ENCODE measurements at regions not wholly inside any gene's neighbourhood (a gene's known extent, or its start where the extent isn't known, plus 50 kb on each side); places are given as distances from the start of the nearest gene placed in this dataset.
"Not testable (repeated sequence)": the region's sequence is repeated elsewhere in the genome, so short reads cannot be mapped to it uniquely, and the experiment has no call there.

DNA sequence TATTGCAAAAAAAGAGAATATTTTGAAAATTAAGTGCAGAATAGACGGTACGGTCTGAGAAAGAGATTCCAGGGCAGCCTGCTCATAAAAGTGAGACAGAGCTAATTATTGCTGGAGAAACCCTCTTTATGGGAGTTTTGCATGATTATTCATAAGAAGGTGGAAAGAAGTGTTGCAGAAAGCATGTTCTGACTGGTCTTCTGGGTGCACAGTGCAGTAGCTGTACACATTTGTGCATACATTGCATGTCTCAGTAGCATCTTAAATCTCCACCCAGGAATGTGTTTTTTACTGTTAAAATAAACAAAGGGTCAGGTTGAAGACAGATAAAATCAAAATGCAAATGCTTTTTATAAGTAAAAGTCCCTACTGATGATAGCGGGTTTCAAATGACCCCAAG is 1813.6 kb upstream of the DEFB115 start:
- no peak overlapping the region for H3K27ac ChIP-seq (ENCODE audit: low read depth, low read length)
- POLR2A ChIA-PET: no interaction called here
- H3K4me3 Mint-ChIP-seq: peak overlapping the region in 1 of 10 donors; percentile 45

DNA sequence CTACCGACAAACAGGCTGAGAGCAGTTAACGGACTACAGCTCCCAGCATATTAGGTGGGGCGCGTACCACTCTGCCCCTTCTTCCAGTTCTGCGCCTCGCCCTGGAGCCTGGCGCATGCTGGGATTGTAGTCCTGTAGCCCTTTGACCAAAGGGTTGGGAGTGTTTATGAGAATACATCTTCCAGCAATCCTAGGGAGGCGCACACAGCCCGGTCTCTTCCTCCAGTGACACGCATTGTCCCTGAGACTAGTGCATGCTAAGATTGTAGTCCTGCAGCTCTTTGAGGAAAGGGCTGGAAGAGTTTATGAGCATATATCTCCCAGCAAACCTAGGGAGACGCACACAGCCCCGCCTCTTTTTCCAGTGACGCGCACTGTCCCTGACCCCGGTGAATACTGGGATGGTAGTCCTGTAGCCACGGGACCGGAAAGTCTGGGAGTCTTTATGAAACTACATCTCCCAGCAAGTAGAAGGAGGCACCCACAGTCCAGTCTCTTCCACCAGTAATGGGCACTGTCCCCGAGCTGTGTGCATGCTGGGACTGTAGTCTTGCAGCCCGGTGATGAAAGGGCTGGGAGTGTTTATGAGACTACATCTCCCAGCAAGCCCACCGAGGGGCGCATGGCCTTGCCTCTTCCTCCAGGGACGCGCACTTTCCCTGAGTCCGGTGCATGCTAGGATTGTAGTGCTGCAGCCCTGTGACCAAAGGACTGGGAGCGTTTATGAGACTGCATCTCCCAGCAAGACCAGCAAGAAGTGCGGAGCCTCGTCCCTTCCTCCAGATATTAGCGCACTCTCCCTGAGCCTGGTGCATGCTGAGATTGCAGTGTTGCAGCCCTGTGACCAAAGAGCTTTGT is 1812.2 kb upstream of the DEFB115 start:
- H3K4me1 ChIP-seq (ENCODE audit: control insufficient read depth in 2 of 2, insufficient read depth in 2 of 2, low read length in 2 of 2); H3K27me3 ChIP-seq (ENCODE audit: control insufficient read depth in 2 of 2, insufficient read depth in 2 of 2, low read length in 2 of 2); H3K4me3 ChIP-seq (ENCODE audit: low read length); H3K36me3 ChIP-seq (ENCODE audit: control insufficient read depth in 2 of 3, insufficient read depth in 3 of 3, low read length in 3 of 3); H3K9me3 ChIP-seq (ENCODE audit: control insufficient read depth in 2 of 3, low read length in 3 of 3); CTCF ChIA-PET; H3K27ac ChIP-seq (ENCODE audit: low read depth, low read length); H3K36me3 Mint-ChIP-seq; POLR2A ChIA-PET: not testable (repeated sequence)
- H3K4me1 Mint-ChIP-seq: peaks cover 0 to 21% (median 0%) of the 10 kb centered on the region in 7 donors
- DNase-seq: peak in 6 of 9 donors; percentile 7 to 58 (median 36)
- peaks cover 0 to 30% (median 16%) of the 10 kb centered on the region in 5 donors for H3K27me3 Mint-ChIP-seq
- peak overlapping the region in 7 of 10 donors; percentile 10 to 91 (median 65) for H3K4me3 Mint-ChIP-seq
- peak overlapping the region in 3 of 9 donors; percentile 4 to 28 (median 9) for H3K27ac Mint-ChIP-seq
- ATAC-seq: peak; percentile 81
- peaks cover 0 to 11% (median 0%) of the 10 kb centered on the region in 11 donors for H3K9me3 Mint-ChIP-seq
- intact Hi-C loops (cut with micrococcal nuclease): loop anchor here in 1 of 2 donors (1.0 kb wide), 1 partner anchor 52 kb away; no protein-coding TSS in a partner anchor

More for the DNA sequence above, 1813.6 kb upstream of the DEFB115 start:
- Mint-ChIP-seq H3K9me3 (peaks cover 0 to 9% (median 0%) of the 10 kb centered on the region in 11 donors), H3K27me3 (peaks cover 0 to 30% (median 16%) of the 10 kb centered on the region in 5 donors), H3K27ac (no peak overlapping the region), H3K36me3 (no peaks in the 10 kb centered on the region), H3K4me1 (peaks cover 0 to 21% (median 0%) of the 10 kb centered on the region in 7 donors)
- no peaks in the 10 kb centered on the region for H3K4me1 ChIP-seq (ENCODE audit: control insufficient read depth in 2 of 2, insufficient read depth in 2 of 2, low read length in 2 of 2)
- H3K9me3 ChIP-seq (ENCODE audit: control insufficient read depth in 2 of 3, low read length in 3 of 3): peaks cover 0 to 2% (median 0%) of the 10 kb centered on the region in 3 experiments
- no peak overlapping the region for H3K4me3 ChIP-seq (ENCODE audit: low read length)
- intact Hi-C loops (cut with micrococcal nuclease): no loop called here
- CTCF ChIA-PET: no interaction called here
- ATAC-seq (no peak), DNase-seq (no peak)
- H3K27me3 ChIP-seq (ENCODE audit: control insufficient read depth in 2 of 2, insufficient read depth in 2 of 2, low read length in 2 of 2): no peaks in the 10 kb centered on the region
- no peaks in the 10 kb centered on the region for H3K36me3 ChIP-seq (ENCODE audit: control insufficient read depth in 2 of 3, insufficient read depth in 3 of 3, low read length in 3 of 3)

- peaks cover 0 to 21% (median 0%) of the 10 kb centered on the region in 7 donors for H3K4me1 Mint-ChIP-seq
- ATAC-seq; H3K36me3 ChIP-seq (ENCODE audit: control insufficient read depth in 2 of 3, insufficient read depth in 3 of 3, low read length in 3 of 3); H3K27me3 ChIP-seq (ENCODE audit: control insufficient read depth in 2 of 2, insufficient read depth in 2 of 2, low read length in 2 of 2); H3K4me3 ChIP-seq (ENCODE audit: low read length); H3K36me3 Mint-ChIP-seq; H3K9me3 ChIP-seq (ENCODE audit: control insufficient read depth in 2 of 3, low read length in 3 of 3); intact Hi-C loops (cut with micrococcal nuclease); H3K27ac Mint-ChIP-seq; H3K27ac ChIP-seq (ENCODE audit: low read depth, low read length); POLR2A ChIA-PET; H3K4me1 ChIP-seq (ENCODE audit: control insufficient read depth in 2 of 2, insufficient read depth in 2 of 2, low read length in 2 of 2); DNase-seq: not testable (repeated sequence)
- peak overlapping the region in 3 of 10 donors; percentile 65 to 84 (median 69) for H3K4me3 Mint-ChIP-seq
- H3K27me3 Mint-ChIP-seq: peaks cover 4 to 30% (median 16%) of the 10 kb centered on the region in 5 donors
- CTCF ChIA-PET: interaction anchor here (0.6 kb wide), 1 partner anchor 317 kb away, joined by 5 read pairs; no protein-coding TSS in a partner anchor
- peaks cover 0 to 22% (median 0%) of the 10 kb centered on the region in 11 donors for H3K9me3 Mint-ChIP-seq
These were observed 1809.7 kb upstream of the DEFB115 start for GRCh38 chr20:29447517-29448484.

GRCh38 chr20:29448806-29449470 is 1808.5 kb upstream of the DEFB115 start:
- DNase-seq: no peak
- intact Hi-C loops (cut with micrococcal nuclease): no loop called here
- Mint-ChIP-seq H3K27me3 (peaks cover 4 to 20% (median 16%) of the 10 kb centered on the region in 5 donors), H3K36me3 (peaks cover 0 to 4% (median 0%) of the 10 kb centered on the region in 5 donors), H3K4me3 (peak overlapping the region in 1 of 10 donors; percentile 84), H3K27ac (no peak overlapping the region), H3K9me3 (peaks cover 0 to 22% (median 0%) of the 10 kb centered on the region in 11 donors), H3K4me1 (peaks cover 0 to 12% (median 0%) of the 10 kb centered on the region in 7 donors)
- no peak for ATAC-seq
- no peak overlapping the region for H3K4me3 ChIP-seq (ENCODE audit: low read length)
- peaks cover 0 to 3% (median 0%) of the 10 kb centered on the region in 3 experiments for H3K9me3 ChIP-seq (ENCODE audit: control insufficient read depth in 2 of 3, low read length in 3 of 3)
- no peak overlapping the region for H3K27ac ChIP-seq (ENCODE audit: low read depth, low read length)
- CTCF ChIA-PET: no interaction called here
- no peaks in the 10 kb centered on the region for H3K27me3 ChIP-seq (ENCODE audit: control insufficient read depth in 2 of 2, insufficient read depth in 2 of 2, low read length in 2 of 2)
- H3K4me1 ChIP-seq (ENCODE audit: control insufficient read depth in 2 of 2, insufficient read depth in 2 of 2, low read length in 2 of 2): no peaks in the 10 kb centered on the region
- H3K36me3 ChIP-seq (ENCODE audit: control insufficient read depth in 2 of 3, insufficient read depth in 3 of 3, low read length in 3 of 3): no peaks in the 10 kb centered on the region
- POLR2A ChIA-PET: no interaction called here

- DNase-seq (no peak), ATAC-seq (no peak)
- Histone ChIP-seq H3K4me1 (ENCODE audit: control insufficient read depth in 2 of 2, insufficient read depth in 2 of 2, low read length in 2 of 2) (no peaks in the 10 kb centered on the region), H3K27ac (ENCODE audit: low read depth, low read length) (no peak overlapping the region), H3K27me3 (ENCODE audit: control insufficient read depth in 2 of 2, insufficient read depth in 2 of 2, low read length in 2 of 2) (no peaks in the 10 kb centered on the region), H3K36me3 (ENCODE audit: control insufficient read depth in 2 of 3, insufficient read depth in 3 of 3, low read length in 3 of 3) (no peaks in the 10 kb centered on the region), H3K9me3 (ENCODE audit: control insufficient read depth in 2 of 3, low read length in 3 of 3) (peaks cover 0 to 3% (median 0%) of the 10 kb centered on the region in 3 experiments), H3K4me3 (ENCODE audit: low read length) (no peak overlapping the region)
- Mint-ChIP-seq H3K27ac (no peak overlapping the region), H3K4me1 (peaks cover 0 to 1% (median 0%) of the 10 kb centered on the region in 7 donors), H3K9me3 (peaks cover 0 to 29% (median 8%) of the 10 kb centered on the region in 11 donors), H3K4me3 (no peak overlapping the region), H3K36me3 (peaks cover 0 to 4% (median 0%) of the 10 kb centered on the region in 5 donors), H3K27me3 (peaks cover 0 to 7% (median 4%) of the 10 kb centered on the region in 5 donors)
- intact Hi-C loops (cut with micrococcal nuclease): no loop called here
- CTCF ChIA-PET: no interaction called here
- POLR2A ChIA-PET: no interaction called here
These were observed 1805.3 kb upstream of the DEFB115 start for GRCh38 chr20:29452186-29452585.
